Type B pancreatic cell (in vitro differentiated cells): ENCODE measurements at regions not wholly inside any gene's neighbourhood (a gene's known extent, or its start where the extent isn't known, plus 50 kb on each side); places are given as distances from the start of the nearest gene placed in this dataset.

Experiments
- DNase-seq: peaks from one replicate; pipeline ENCODE4 v3.0.0; 2021; ENCODE audit warnings: mixed read lengths; ENCODE audit not compliant: unreplicated experiment; ENCODE audit errors: extremely low spot score
- H3K27ac Mint-ChIP-seq: 2 replicates; pipeline ENCODE4 v1.8.0; 2021; ENCODE audit warnings: mild to moderate bottlenecking, mixed read lengths
- H3K27me3 Mint-ChIP-seq: 2 replicates; pipeline ENCODE4 v1.8.0; 2021; ENCODE audit warnings: mixed read lengths
- H3K36me3 Mint-ChIP-seq: 2 replicates; pipeline ENCODE4 v1.8.0; 2021; ENCODE audit warnings: mixed read lengths
- H3K4me1 Mint-ChIP-seq: one replicate; pipeline ENCODE4 v1.8.0; 2021; ENCODE audit warnings: mixed read lengths; ENCODE audit not compliant: unreplicated experiment
- H3K4me3 Mint-ChIP-seq: 2 replicates; pipeline ENCODE4 v1.8.0; 2021; ENCODE audit warnings: mild to moderate bottlenecking, mixed read lengths
- H3K9me3 Mint-ChIP-seq: 2 replicates; pipeline ENCODE4 v1.8.0; 2021; ENCODE audit warnings: mixed read lengths
- CTCF ChIP-seq: fragments of 200-600 bp; sonication (generic); conservative IDR thresholded peaks from 2 replicates; pipeline ENCODE4 v1.5.0; 2021; ENCODE audit warnings: antibody characterized with exemption, mild to moderate bottlenecking

- Mint-ChIP-seq H3K36me3 (no peaks in the 10 kb centered on the region), H3K27me3 (no peaks in the 10 kb centered on the region), H3K4me3 (no peak overlapping the region), H3K27ac (no peak overlapping the region), H3K4me1 (no peaks in the 10 kb centered on the region), H3K9me3 (no peaks in the 10 kb centered on the region)
- DNase-seq, result no peak
- no peak for TF ChIP-seq CTCF
Measured at GRCh38 chr10:8830048-8830447, 775.6 kb downstream of the GATA3 start.

GRCh38 chr10:8830876-8831275 is 776.4 kb downstream of the GATA3 start:
- H3K9me3 Mint-ChIP-seq, result no peaks in the 10 kb centered on the region
- no peaks in the 10 kb centered on the region for H3K4me1 Mint-ChIP-seq
- H3K4me3 Mint-ChIP-seq, result no peak overlapping the region
- no peak for DNase-seq
- no peak overlapping the region for H3K27ac Mint-ChIP-seq
- no peak for TF ChIP-seq CTCF
- H3K27me3 Mint-ChIP-seq, result no peaks in the 10 kb centered on the region
- no peaks in the 10 kb centered on the region for H3K36me3 Mint-ChIP-seq

GRCh38 chr10:8835453-8836167 is 781.1 kb downstream of the GATA3 start:
- Mint-ChIP-seq H3K36me3 (no peaks in the 10 kb centered on the region), H3K9me3 (peaks cover 6% of the 10 kb centered on the region), H3K4me3 (no peak overlapping the region), H3K27me3 (no peaks in the 10 kb centered on the region), H3K4me1 (no peaks in the 10 kb centered on the region), H3K27ac (no peak overlapping the region)
- no peak for TF ChIP-seq CTCF
- DNase-seq, result no peak

- Mint-ChIP-seq H3K27me3 (no peaks in the 10 kb centered on the region), H3K9me3 (peaks cover 6% of the 10 kb centered on the region), H3K4me1 (no peaks in the 10 kb centered on the region), H3K36me3 (no peaks in the 10 kb centered on the region), H3K27ac (no peak overlapping the region), H3K4me3 (no peak overlapping the region)
- no peak for DNase-seq
- no peak for TF ChIP-seq CTCF
Measured at GRCh38 chr10:8840356-8840755, 785.9 kb downstream of the GATA3 start.

GRCh38 chr10:8844141-8844540 is 789.7 kb downstream of the GATA3 start:
- no peak overlapping the region for H3K27ac Mint-ChIP-seq

More at GRCh38 chr10:8844141-8844540, 789.7 kb downstream of the GATA3 start:
- H3K9me3 Mint-ChIP-seq, result peaks cover 3% of the 10 kb centered on the region
- TF ChIP-seq CTCF, result no peak
- DNase-seq, result no peak
- H3K27me3 Mint-ChIP-seq, result no peaks in the 10 kb centered on the region
- H3K36me3 Mint-ChIP-seq, result no peaks in the 10 kb centered on the region
- H3K4me1 Mint-ChIP-seq, result no peaks in the 10 kb centered on the region
- no peak overlapping the region for H3K4me3 Mint-ChIP-seq
